ENCODE measurements at regions not wholly inside any gene's neighbourhood (a gene's known extent, or its start where the extent isn't known, plus 50 kb on each side); places are given as distances from the start of the nearest gene placed in this dataset.

- TF ChIP-seq MAX (IDR thresholded peaks at IDR 0.05) (no peak), TCF12 (IDR thresholded peaks at IDR 0.05; ENCODE audit: low read depth, low read length) (no peak), CBX8 (IDR thresholded peaks at IDR 0.05; ENCODE audit: borderline replicate concordance, low read depth, low read length) (no peak), SP2 (IDR thresholded peaks at IDR 0.05; ENCODE audit: low read length) (no peak)
Measured at GRCh38 chr4:111933703-111934102, 211.6 kb upstream of the FAM241A start (continued).
